HL-60 (cell line): ENCODE measurements at regions not wholly inside any gene's neighbourhood (a gene's known extent, or its start where the extent isn't known, plus 50 kb on each side); places are given as distances from the start of the nearest gene placed in this dataset.

Experiments
- DNase-seq, 2 experiments: peaks; one replicate each; pipeline ENCODE4 v3.0.0-alpha.2; 2010 to 2020; ENCODE audit warnings: low read depth in 1 of 2, low spot score in 1 of 2
- H3K27ac ChIP-seq: fragments of 250-450 bp; sonication (Bioruptor Pico); replicated peaks from 2 replicates; pipeline ENCODE4 v1.5.1; 2020; ENCODE audit warnings: mild to moderate bottlenecking, moderate library complexity
- H3K27me3 ChIP-seq: fragments of 250-450 bp; sonication (Bioruptor Pico); 2 replicates; pipeline ENCODE4 v1.5.1; 2021; ENCODE audit warnings: mild to moderate bottlenecking, moderate library complexity; ENCODE audit not compliant: insufficient read depth, poor library complexity, severe bottlenecking
- H3K4me3 ChIP-seq: replicated peaks from 2 replicates; pipeline ENCODE4 v1.5.1; 2011; ENCODE audit warnings: mild to moderate bottlenecking, control low read depth, low read length; ENCODE audit not compliant: insufficient read depth
- CTCF ChIP-seq: IDR thresholded peaks from one replicate; pipeline ENCODE4 v1.5.1; 2011; ENCODE audit warnings: low read length, control low read depth, inconsistent platforms; ENCODE audit not compliant: insufficient read depth
- GABPA ChIP-seq: IDR thresholded peaks from 2 replicates; pipeline ENCODE4 v1.6.1; 2012; ENCODE audit warnings: low read depth
- POLR2AphosphoS5 ChIP-seq: IDR thresholded peaks from 2 replicates; pipeline ENCODE4 v1.6.1; 2012; ENCODE audit warnings: low read depth
- SPI1 ChIP-seq: IDR thresholded peaks from 2 replicates; pipeline ENCODE4 v1.6.1; 2012; ENCODE audit warnings: low read depth, mild to moderate bottlenecking, borderline replicate concordance
- TF ChIP-seq, protein P1 (sequence below): IDR thresholded peaks from 2 replicates; pipeline ENCODE4 v1.6.1; 2012; ENCODE audit warnings: low read depth; ENCODE audit not compliant: insufficient replicate concordance

DNA sequence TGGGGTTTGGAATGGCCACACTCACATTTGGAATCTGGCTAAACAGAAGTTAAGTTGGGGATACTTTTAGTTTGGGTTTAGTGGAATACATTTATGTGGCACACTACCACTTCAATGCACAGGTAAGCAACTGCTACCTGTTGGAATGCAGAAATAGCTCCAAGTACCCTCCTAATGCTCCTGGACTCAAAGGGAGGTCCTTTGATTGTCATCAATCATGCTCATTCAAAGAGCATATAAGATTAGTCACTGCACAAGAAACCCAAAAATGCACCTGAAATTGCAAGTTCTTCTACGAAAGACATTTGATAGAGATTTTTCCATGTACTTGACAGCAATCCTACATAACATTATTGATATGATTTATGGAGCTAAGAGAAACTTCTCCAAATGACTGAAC is 247.7 kb downstream of the ANKRD50 start:
- no peak for TF ChIP-seq CTCF
- no peak for TF ChIP-seq GABPA
- no peak for TF ChIP-seq SPI1
- TF ChIP-seq, protein P1, sequence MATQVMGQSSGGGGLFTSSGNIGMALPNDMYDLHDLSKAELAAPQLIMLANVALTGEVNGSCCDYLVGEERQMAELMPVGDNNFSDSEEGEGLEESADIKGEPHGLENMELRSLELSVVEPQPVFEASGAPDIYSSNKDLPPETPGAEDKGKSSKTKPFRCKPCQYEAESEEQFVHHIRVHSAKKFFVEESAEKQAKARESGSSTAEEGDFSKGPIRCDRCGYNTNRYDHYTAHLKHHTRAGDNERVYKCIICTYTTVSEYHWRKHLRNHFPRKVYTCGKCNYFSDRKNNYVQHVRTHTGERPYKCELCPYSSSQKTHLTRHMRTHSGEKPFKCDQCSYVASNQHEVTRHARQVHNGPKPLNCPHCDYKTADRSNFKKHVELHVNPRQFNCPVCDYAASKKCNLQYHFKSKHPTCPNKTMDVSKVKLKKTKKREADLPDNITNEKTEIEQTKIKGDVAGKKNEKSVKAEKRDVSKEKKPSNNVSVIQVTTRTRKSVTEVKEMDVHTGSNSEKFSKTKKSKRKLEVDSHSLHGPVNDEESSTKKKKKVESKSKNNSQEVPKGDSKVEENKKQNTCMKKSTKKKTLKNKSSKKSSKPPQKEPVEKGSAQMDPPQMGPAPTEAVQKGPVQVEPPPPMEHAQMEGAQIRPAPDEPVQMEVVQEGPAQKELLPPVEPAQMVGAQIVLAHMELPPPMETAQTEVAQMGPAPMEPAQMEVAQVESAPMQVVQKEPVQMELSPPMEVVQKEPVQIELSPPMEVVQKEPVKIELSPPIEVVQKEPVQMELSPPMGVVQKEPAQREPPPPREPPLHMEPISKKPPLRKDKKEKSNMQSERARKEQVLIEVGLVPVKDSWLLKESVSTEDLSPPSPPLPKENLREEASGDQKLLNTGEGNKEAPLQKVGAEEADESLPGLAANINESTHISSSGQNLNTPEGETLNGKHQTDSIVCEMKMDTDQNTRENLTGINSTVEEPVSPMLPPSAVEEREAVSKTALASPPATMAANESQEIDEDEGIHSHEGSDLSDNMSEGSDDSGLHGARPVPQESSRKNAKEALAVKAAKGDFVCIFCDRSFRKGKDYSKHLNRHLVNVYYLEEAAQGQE, result no peak
- no peak for TF ChIP-seq POLR2AphosphoS5
- Histone ChIP-seq H3K27me3 (no peaks in the 10 kb centered on the region), H3K4me3 (no peak overlapping the region), H3K27ac (no peak overlapping the region)
- DNase-seq, result no peak

GRCh38 chr4:124468360-124468759 is 244.2 kb downstream of the ANKRD50 start:
- Histone ChIP-seq H3K27ac (no peak overlapping the region), H3K4me3 (no peak overlapping the region), H3K27me3 (no peaks in the 10 kb centered on the region)
- DNase-seq, result no peak
- TF ChIP-seq POLR2AphosphoS5 (no peak), SPI1 (no peak)

DNA sequence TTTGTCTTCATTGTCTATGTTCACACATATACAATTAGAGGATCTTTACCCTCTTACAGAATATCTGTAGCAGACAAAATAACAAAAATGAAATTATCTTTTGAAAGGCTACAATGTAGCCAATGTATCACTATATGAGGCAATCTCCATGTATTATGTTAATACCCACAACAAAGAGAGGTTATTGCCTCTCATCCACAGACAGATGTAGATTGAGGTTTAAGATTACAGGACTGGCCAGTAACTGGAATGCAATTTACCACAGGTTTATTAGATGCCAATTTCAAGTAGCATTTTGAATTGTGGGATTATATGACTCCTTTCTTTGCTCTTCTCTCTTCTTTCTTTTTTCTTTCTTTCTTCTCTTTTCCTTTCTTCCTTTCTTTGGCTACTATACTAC is 242.6 kb downstream of the ANKRD50 start:
- no peak overlapping the region for H3K27ac ChIP-seq
- no peak for DNase-seq
- H3K4me3 ChIP-seq, result no peak overlapping the region
- TF ChIP-seq POLR2AphosphoS5, result no peak
- no peak for TF ChIP-seq SPI1
- no peaks in the 10 kb centered on the region for H3K27me3 ChIP-seq

DNA sequence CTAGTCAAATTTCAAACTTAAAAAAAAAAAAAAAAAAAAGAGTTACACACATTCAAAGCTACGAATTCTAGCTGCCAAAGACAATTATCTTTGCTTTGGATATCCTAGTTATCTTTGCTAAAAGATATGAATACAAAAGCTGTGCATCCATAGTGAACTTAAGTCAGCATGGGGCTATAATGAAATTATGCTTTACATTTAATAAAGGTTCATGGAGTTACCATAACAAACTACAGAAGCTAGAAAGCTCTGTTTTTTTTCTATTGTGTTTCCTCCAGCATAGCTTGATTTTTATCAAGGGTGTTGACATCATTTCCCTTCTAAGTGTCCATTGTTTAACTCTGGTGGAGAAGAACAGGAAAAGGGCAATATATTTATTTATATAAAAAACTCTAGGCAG is 234.1 kb downstream of the ANKRD50 start:
- no peak overlapping the region for H3K27ac ChIP-seq
- TF ChIP-seq, protein P1, result no peak
- TF ChIP-seq SPI1 (no peak), GABPA (no peak), POLR2AphosphoS5 (no peak), CTCF (no peak)
- no peak for DNase-seq
- H3K27me3 ChIP-seq, result no peaks in the 10 kb centered on the region
- H3K4me3 ChIP-seq, result no peak overlapping the region

- no peak for DNase-seq
- TF ChIP-seq, protein P1, result no peak
- TF ChIP-seq SPI1, result no peak
- TF ChIP-seq CTCF, result no peak
- no peak for TF ChIP-seq GABPA
- TF ChIP-seq POLR2AphosphoS5, result no peak
- no peak overlapping the region for H3K4me3 ChIP-seq
- H3K27ac ChIP-seq, result no peak overlapping the region
- H3K27me3 ChIP-seq, result no peaks in the 10 kb centered on the region
Measured at GRCh38 chr4:124480061-124480460, 232.5 kb downstream of the ANKRD50 start.
